ENCODE measurements at regions not wholly inside any gene's neighbourhood (a gene's known extent, or its start where the extent isn't known, plus 50 kb on each side); places are given as distances from the start of the nearest gene placed in this dataset.

DNA sequence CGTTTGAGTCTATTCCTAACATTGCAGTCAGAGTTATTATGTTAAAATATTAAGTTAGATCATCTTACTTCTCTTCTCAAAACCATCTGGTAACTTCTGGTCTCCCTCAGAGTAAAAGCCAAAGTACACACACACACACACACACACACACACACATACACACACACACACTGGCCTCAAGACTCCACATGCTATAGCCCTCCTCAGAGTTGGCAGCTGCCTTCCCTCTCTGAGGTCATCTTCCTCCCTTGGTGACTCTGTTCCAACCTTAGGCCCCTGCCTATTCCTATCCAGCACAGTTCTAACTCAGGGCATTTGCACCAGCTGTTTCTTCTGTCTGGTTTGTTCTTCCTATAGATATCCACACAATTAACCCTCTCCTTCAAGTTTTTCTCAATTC, 272.0 kb upstream of the SESN3 start:
- no peaks in the 10 kb centered on the region for H3K4me1 ChIP-seq
- no peaks in the 10 kb centered on the region for H3K36me3 ChIP-seq (ENCODE audit: insufficient read depth in 1 of 2, low read depth in 1 of 2)
- H3K27me3 ChIP-seq (ENCODE audit: insufficient read depth in 3 of 3, low read length in 2 of 3): no peaks in the 10 kb centered on the region
- TF ChIP-seq, protein P1, sequence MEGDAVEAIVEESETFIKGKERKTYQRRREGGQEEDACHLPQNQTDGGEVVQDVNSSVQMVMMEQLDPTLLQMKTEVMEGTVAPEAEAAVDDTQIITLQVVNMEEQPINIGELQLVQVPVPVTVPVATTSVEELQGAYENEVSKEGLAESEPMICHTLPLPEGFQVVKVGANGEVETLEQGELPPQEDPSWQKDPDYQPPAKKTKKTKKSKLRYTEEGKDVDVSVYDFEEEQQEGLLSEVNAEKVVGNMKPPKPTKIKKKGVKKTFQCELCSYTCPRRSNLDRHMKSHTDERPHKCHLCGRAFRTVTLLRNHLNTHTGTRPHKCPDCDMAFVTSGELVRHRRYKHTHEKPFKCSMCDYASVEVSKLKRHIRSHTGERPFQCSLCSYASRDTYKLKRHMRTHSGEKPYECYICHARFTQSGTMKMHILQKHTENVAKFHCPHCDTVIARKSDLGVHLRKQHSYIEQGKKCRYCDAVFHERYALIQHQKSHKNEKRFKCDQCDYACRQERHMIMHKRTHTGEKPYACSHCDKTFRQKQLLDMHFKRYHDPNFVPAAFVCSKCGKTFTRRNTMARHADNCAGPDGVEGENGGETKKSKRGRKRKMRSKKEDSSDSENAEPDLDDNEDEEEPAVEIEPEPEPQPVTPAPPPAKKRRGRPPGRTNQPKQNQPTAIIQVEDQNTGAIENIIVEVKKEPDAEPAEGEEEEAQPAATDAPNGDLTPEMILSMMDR (IDR thresholded peaks at IDR 0.05): no peak
- intact Hi-C loops (cut with DNase I): no loop called here
- no peak for ATAC-seq
- 52 to 66% (median 54%) methylated on average over 1 of the region's 1 CpG for WGBS, 3 donors
- no peak for DNase-seq
- no peak overlapping the region for H3K27ac ChIP-seq
- H3K9me3 ChIP-seq: no peaks in the 10 kb centered on the region
- no peak overlapping the region for H3K4me3 ChIP-seq

DNA sequence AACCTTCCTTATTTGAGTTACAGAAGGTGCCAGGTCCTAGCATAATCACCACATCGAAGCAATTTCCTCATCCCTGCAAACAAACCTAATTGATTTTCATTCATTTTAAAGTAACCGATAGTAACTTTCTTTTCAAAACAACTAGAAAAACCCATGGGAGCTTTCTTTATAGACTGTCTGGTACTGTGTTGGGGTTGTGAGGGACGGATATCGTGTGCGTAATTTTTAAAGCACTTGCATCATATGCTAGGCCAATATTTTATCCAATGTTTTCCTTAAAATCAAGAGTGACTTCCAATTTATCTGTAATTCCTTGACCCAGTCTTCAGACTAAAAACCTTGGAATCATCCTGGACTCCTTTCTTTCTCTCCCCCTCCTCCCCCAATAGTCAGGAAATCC, 271.5 kb upstream of the SESN3 start:
- no peaks in the 10 kb centered on the region for H3K27me3 ChIP-seq (ENCODE audit: insufficient read depth in 3 of 3, low read length in 2 of 3)
- WGBS, 3 donors: 44 to 67% (median 45%) methylated on average over 5 of the region's 5 CpGs
- H3K4me3 ChIP-seq: no peak overlapping the region
- H3K4me1 ChIP-seq: no peaks in the 10 kb centered on the region
- intact Hi-C loops (cut with DNase I): no loop called here
- H3K9me3 ChIP-seq: no peaks in the 10 kb centered on the region
- no peak for DNase-seq
- no peak for ATAC-seq
- TF ChIP-seq, protein P1 (IDR thresholded peaks at IDR 0.05): no peak
- no peak overlapping the region for H3K27ac ChIP-seq
- no peaks in the 10 kb centered on the region for H3K36me3 ChIP-seq (ENCODE audit: insufficient read depth in 1 of 2, low read depth in 1 of 2)

DNA sequence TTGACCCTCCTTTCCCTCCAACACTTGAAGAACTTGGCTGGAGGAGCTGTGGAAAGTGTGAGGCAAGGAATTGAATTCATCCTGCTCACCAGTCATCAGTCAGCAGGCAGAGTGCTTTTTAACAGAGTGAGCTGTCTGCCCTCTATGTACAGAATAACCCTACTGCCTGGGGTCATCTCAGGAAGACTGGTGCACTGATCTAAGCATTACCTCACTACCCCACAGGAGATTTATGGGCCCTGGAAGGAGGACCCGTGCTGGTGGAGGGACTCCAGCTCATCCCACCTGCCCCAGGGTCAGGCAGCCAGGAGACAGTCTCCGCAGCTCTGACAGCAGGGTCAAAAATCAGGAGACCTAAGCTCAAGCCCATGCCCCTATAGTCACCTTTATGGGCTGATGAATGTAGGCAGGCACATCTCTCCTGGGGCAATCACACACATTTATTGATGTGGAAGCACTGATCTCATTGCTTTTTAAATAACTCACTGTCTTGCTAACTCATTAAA, 270.8 kb upstream of the SESN3 start:
- intact Hi-C loops (cut with DNase I): no loop called here
- no peak for ATAC-seq
- no peaks in the 10 kb centered on the region for H3K4me1 ChIP-seq
- no peak for DNase-seq
- H3K36me3 ChIP-seq (ENCODE audit: insufficient read depth in 1 of 2, low read depth in 1 of 2): no peaks in the 10 kb centered on the region
- H3K27ac ChIP-seq: no peak overlapping the region
- H3K9me3 ChIP-seq: no peaks in the 10 kb centered on the region
- H3K4me3 ChIP-seq: no peak overlapping the region
- H3K27me3 ChIP-seq (ENCODE audit: insufficient read depth in 3 of 3, low read length in 2 of 3): no peaks in the 10 kb centered on the region
- TF ChIP-seq, protein P1 (IDR thresholded peaks at IDR 0.05): no peak
- 41 to 47% (median 45%) methylated on average over 2 of the region's 2 CpGs for WGBS, 3 donors

DNA sequence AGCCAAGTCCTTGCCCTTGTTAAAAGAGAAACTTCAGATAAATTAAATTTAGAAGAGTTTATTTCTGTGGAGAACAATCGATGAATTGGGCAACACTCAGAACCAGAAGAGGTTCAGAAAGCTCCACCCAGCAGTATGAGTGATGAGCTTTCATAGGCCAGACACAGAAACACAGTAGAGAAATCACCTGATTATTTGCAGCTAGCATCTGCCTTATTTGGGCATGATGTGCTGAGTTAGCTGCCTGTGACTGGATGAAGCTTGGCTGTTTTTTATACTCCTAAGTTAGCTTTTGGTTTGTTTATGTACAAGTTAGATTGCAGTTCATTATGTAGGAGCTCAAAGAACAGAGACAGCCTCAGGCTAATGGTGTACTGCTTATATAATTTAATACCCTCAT, 269.5 kb upstream of the SESN3 start:
- no peak for ATAC-seq
- H3K4me3 ChIP-seq: no peak overlapping the region
- no peaks in the 10 kb centered on the region for H3K9me3 ChIP-seq
- no peak overlapping the region for H3K27ac ChIP-seq
- DNase-seq: no peak
- TF ChIP-seq, protein P1 (IDR thresholded peaks at IDR 0.05): no peak
- H3K4me1 ChIP-seq: no peaks in the 10 kb centered on the region
- WGBS, 3 donors: 89 to 97% (median 94%) methylated on average over 1 of the region's 1 CpG
- H3K36me3 ChIP-seq (ENCODE audit: insufficient read depth in 1 of 2, low read depth in 1 of 2): no peaks in the 10 kb centered on the region
- intact Hi-C loops (cut with DNase I): no loop called here
- H3K27me3 ChIP-seq (ENCODE audit: insufficient read depth in 3 of 3, low read length in 2 of 3): no peaks in the 10 kb centered on the region

DNA sequence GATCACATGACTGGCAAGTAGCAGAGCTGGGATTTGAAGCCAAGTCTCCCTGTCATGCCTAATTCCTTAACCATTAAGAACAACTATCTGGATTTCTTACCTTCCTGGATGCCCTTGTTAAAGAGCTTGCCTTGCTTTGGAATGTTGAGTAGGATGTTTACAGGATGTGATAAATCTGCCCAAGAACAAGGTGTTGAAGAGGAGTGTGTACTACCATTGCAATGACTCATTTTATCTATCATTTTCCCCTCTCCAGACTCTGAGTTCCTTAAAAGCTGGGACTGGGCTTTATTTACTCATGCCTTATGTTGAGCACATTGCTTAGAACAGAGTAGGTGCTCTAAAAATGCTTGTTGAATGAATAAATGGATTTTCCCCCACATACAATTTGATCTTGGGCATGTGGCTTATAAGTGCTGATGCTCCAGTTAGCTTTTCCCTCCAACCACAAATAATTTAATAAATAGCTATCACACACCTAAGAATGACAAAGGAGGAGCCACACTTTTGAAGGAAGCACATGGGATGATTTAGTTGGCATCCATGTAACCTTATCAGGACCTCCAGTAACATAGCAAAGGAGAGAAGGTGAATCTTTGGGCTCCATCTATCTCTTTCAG, 268.6 kb upstream of the SESN3 start:
- Histone ChIP-seq H3K36me3 (ENCODE audit: insufficient read depth in 1 of 2, low read depth in 1 of 2) (no peaks in the 10 kb centered on the region), H3K4me1 (no peaks in the 10 kb centered on the region), H3K27ac (no peak overlapping the region), H3K9me3 (no peaks in the 10 kb centered on the region), H3K27me3 (ENCODE audit: insufficient read depth in 3 of 3, low read length in 2 of 3) (no peaks in the 10 kb centered on the region), H3K4me3 (no peak overlapping the region)
- DNase-seq (no peak), ATAC-seq (no peak)
- TF ChIP-seq, protein P1 (IDR thresholded peaks at IDR 0.05): no peak
- intact Hi-C loops (cut with DNase I): loop anchor here in 1 of 2 donors (10.0 kb wide), 1 partner anchor 65 kb away; no protein-coding TSS in a partner anchor
